ENCODE measurements at regions not wholly inside any gene's neighbourhood (a gene's known extent, or its start where the extent isn't known, plus 50 kb on each side); places are given as distances from the start of the nearest gene placed in this dataset.

DNA sequence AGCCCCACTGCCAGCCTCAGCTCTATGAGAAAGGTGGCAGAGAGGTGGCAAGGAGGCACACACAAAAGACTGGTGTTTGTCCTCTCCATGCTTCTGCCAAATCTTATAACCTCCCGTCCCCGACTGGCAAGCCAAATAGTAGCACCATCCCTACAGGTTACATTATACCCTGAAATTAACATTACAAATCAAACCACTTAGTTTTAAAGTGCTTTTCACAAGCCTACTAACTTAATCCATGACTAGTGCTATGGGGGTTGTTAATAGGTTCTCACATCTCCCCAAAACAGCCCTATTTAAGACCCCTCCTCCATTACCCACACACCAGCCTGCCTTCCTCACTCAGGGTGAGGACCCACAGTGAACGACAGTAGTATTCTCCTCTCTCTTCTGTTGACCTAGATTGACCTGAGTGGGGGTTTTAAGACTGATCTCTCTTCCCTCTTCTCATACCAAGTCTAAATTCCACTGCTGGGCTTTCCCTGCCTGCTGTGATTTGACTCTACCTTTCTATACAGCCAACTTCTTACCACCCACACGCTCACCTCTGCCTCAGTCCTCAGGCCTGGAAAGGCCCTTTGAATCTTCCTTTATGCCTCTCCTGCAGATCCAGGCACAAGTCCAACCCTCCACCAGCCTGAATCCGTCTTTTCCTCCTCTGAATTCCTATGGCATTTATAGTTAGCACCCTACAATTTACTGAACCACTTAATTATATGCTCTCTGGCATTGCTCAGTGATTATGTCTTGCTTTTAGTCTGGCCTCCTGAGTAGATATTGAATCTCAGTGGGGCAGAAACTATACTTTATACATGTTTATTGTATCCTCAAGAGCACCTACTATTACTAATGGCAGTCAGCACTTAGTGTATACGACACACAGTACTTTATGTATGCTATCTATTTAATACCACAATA, 116.1 kb downstream of the TMEM174 start:
- DNase-seq: no peak

DNA sequence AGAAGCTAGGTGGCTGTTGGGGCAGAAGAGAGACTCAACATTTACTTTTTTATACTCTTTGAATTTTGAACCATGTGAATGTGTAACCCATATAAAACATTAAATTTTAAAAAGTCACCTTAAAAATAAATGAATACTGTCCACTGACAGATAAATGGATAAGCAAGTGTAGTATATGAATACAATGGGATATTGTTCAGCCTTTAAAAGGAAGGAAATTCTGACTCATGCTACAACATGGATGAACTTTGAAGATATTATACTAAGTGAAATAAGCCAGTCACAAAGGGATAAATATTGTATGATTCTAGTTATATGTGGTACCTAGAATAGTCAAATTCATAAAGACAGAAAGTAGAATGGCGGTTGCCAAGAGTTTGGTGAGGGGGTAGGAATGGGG, 113.9 kb downstream of the TMEM174 start:
- no peak for DNase-seq

- DNase-seq: no peak
Measured at GRCh38 chr5:73284985-73285384, 112.0 kb downstream of the TMEM174 start.

DNA sequence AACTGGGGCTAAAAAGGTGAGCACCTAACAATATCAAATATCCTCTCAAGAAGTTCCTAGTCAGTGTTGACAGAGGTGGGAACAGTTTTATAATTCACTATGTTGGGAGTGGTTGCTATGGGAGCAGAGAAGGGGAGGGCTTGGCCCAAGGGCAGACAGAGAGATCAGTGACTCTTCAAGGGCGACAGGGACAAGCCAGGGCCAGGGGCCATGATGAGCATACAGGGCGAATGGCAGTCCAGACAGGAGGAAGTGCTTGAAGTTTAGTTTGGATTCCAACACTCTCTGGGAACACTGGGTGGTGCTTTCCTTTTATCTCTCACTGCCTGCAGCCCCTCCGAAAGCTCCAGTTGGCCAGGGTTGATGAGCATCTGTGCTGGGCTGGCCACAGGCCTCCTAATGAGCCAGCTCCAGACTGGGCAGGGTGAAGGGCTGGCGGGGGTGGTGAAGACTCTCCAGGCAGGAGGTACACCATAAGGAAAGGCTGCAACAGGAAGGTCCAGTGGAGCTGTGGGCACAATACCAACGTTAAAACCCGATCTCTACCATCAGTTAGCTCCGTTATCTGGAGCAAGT, 111.3 kb downstream of the TMEM174 start:
- DNase-seq: no peak

GRCh38 chr5:73282923-73283322, 109.9 kb downstream of the TMEM174 start:
- no peak for DNase-seq

- DNase-seq: no peak
Measured at GRCh38 chr5:73282383-73282782, 109.4 kb downstream of the TMEM174 start.

DNA sequence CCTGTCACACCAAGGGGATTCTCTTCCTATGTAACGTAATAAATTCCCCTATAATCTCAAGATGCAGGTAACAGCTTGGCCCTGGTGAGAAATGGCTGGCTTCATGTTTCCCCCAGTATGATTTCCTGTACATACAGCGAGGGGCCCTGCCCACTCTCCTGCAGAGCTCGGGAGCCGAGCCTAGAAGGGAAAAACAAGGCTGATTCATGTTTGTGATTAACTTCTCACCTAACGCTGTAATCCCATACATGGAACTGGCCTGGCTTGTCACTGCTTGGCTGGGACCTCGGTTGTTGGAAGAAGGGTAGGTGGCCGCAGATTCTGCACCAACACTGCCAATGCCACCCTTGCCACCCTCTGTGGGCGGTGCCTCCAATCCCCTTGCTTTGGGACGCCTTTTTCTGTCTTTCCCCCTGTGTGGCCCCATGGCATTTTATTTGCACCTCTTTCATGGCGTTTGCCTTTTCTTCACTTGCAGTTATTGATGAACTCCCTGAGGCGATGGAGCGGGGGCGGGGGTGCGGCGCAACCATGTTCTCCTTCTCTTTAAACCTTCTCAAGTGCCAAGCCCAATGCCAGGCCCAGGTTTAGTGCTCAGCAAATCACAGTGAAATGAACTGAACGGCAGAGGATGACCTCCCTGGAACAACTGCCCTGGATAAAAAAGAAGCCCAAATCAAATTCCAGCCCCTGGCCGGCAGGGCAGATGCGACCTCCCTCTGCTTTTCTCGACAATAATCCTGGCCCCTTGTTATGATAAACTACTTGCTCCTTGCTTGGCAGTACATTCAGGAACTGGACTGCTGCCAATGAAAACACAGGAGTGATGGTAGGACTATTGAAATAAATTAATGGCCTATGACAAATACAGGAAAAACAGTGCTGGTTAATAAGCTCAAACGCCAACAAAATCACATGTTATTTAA, 108.1 kb downstream of the TMEM174 start:
- no peak for DNase-seq

DNA sequence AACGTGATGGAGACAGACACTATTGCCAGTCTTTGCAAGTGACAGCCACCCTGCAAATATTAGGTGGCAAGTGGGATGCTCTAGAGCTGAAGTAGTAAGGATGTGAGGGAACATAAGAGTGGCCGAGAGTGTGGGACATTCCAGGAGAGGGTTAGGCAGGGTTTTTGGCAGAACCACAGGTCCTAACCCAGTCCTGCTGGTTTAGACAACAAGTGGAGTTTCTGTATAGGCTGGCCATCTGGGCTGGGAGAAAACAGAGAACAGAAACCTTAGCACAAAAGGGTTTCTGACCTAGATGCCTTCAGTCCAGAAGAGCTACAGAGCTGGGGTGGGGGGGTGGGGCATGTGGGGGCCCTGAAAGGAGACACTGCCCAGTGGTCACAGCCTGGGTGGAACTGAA, 107.4 kb downstream of the TMEM174 start:
- DNase-seq: no peak

GRCh38 chr5:73279805-73280204, 106.8 kb downstream of the TMEM174 start:
- no peak for DNase-seq

- no peak for DNase-seq
Measured at GRCh38 chr5:73278693-73279092, 105.7 kb downstream of the TMEM174 start.

DNA sequence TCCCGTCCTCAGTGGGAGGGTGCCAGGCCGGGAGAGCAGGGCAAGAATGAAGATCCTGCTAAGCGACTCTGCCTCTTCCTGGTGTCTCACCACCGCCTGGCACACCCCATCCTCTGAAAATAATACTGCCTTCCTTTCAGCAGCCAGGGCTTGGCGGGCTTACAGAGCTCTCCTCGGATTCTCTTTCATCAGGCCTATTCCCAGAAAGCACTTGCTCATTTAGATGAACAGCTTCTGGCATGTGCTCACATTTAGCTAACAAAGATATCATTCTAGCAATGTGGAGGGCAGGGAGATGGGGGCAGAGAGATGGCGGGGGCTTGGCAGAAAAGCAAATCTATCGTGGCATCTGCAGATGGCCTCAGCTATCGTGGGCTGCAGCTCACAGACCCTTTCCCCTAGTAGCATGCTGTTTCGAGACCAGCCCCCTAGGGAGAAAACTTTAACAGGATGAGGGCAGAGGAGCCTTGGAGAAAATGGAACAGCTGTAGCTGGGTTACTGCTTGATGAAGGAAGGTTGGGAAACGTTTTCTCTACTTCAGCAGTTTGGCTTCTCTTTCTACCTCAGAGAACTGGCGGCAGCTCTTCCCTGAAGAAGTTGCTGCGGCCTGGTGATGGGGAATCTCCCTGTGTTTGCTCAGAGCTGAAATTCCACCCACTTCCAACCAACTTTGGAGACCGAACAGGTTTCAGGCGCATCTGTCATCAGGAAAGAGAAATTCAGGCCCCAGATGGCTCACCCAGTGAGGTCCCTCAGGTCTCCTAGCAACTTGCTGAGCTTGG, 102.1 kb downstream of the TMEM174 start:
- DNase-seq: no peak

- DNase-seq: no peak
Measured at GRCh38 chr5:73274121-73274520, 101.1 kb downstream of the TMEM174 start.

GRCh38 chr5:73273379-73274050, 100.5 kb downstream of the TMEM174 start:
- DNase-seq: no peak

GRCh38 chr5:73272351-73272750, 99.4 kb downstream of the TMEM174 start:
- no peak for DNase-seq

DNA sequence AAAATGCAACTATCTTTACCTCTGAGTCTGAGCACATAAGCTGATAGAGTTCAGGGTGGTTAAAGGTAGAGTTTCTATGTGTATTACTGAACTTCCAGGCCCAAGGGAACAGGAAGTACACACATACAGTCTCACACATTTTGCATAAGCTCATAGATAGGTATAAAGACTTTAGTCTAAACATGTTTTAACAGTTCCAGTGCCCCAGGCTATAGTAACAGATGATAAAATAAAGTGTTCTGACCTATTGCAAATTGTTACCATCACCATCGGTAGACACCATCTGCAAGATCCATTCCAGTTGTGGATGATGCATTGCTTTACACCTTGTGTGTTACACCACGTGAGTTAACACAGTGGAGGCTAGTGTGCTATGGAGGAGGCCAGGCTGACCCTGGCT, 95.8 kb downstream of the TMEM174 start:
- no peak for DNase-seq

- no peak for DNase-seq
Measured at GRCh38 chr5:73267766-73268435, 94.9 kb downstream of the TMEM174 start.

- no peak for DNase-seq
Measured at GRCh38 chr5:73266925-73267765, 94.2 kb downstream of the TMEM174 start.

DNA sequence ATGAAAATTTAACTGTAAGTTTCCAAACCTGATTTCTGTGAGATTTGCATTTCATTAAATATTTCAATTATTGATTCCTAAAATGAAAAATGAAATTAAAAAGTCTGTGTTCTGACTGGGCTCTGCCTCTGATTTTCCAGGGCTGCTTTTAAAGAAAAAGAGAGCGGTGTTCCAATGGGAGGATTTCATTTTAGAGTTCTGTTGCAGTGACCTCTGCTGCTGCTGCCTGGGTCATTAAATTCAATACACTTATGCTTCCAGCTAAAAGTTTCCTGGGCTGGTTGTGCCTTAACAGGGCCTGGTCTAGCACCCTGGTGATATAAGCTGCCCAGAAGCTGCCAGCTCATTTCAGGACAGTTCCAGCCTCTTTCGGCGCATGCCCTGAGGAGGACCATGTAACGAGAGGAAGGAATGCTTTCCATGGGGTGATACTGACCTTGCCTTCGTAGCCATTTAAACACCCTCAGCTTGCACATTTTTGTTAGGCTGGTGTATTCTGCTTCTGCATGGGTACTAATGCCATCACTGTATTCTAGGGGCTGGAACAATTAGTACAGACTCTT, 93.3 kb downstream of the TMEM174 start:
- no peak for DNase-seq

- no peak for DNase-seq
Measured at GRCh38 chr5:73265641-73266040, 92.6 kb downstream of the TMEM174 start.

- no peak for DNase-seq
Measured at GRCh38 chr5:73264631-73265030, 91.6 kb downstream of the TMEM174 start.

All from suppressor macrophage (primary cell).